Endothelial cell (in vitro differentiated cells): ENCODE measurements at regions not wholly inside any gene's neighbourhood (a gene's known extent, or its start where the extent isn't known, plus 50 kb on each side); places are given as distances from the start of the nearest gene placed in this dataset.

Source experiments
- DNase-seq: peaks from one replicate; pipeline ENCODE4 v3.0.0; 2021; ENCODE audit warnings: low spot score
- H3K27ac Mint-ChIP-seq: one replicate; pipeline ENCODE4 v1.8.0; 2021; ENCODE audit warnings: mixed read lengths, inconsistent platforms; ENCODE audit not compliant: unreplicated experiment
- H3K27me3 Mint-ChIP-seq: one replicate; pipeline ENCODE4 v1.8.0; 2021; ENCODE audit warnings: mild to moderate bottlenecking, moderate library complexity, mixed read lengths, inconsistent platforms; ENCODE audit not compliant: unreplicated experiment
- H3K36me3 Mint-ChIP-seq: one replicate; pipeline ENCODE4 v1.8.0; 2021; ENCODE audit warnings: mild to moderate bottlenecking, low read depth, mixed read lengths, inconsistent platforms; ENCODE audit not compliant: unreplicated experiment
- H3K4me1 Mint-ChIP-seq: one replicate; pipeline ENCODE4 v1.8.0; 2021; ENCODE audit warnings: mild to moderate bottlenecking, mixed read lengths, inconsistent platforms; ENCODE audit not compliant: unreplicated experiment
- H3K4me3 Mint-ChIP-seq: one replicate; pipeline ENCODE4 v1.8.0; 2021; ENCODE audit warnings: mild to moderate bottlenecking, mixed read lengths, inconsistent platforms; ENCODE audit not compliant: unreplicated experiment
- H3K9me3 Mint-ChIP-seq: one replicate; pipeline ENCODE4 v1.8.0; 2021; ENCODE audit warnings: mixed read lengths, inconsistent platforms; ENCODE audit not compliant: unreplicated experiment
- CTCF ChIP-seq: fragments of 200-600 bp; sonication (generic); IDR thresholded peaks from one replicate; pipeline ENCODE4 v1.5.0; 2021; ENCODE audit warnings: antibody characterized with exemption; ENCODE audit not compliant: unreplicated experiment

DNA sequence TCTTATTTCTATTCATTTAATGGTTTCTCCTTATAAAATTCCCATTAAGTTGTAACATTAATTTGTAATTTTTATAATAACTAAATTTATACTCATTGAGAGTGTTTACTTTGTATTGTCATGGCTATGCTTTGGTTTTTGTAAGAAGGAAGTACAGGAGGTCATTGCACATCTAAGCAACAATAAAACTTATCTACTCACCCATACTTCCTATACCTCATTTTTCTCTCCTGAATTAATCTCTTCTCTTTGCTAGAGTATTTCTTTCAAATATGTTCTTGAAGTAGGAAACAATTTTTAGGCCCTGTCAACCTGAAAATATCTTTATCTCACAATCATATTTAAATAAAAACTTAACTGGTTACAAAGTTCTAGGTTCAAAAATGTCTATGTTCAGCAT, 95.4 kb upstream of the WDR11 start:
- Mint-ChIP-seq H3K4me1 (peaks cover 10% of the 10 kb centered on the region), H3K9me3 (no peaks in the 10 kb centered on the region), H3K4me3 (no peak overlapping the region), H3K27me3 (no peaks in the 10 kb centered on the region), H3K36me3 (no peaks in the 10 kb centered on the region), H3K27ac (no peak overlapping the region)
- DNase-seq, result no peak
- TF ChIP-seq CTCF, result no peak

DNA sequence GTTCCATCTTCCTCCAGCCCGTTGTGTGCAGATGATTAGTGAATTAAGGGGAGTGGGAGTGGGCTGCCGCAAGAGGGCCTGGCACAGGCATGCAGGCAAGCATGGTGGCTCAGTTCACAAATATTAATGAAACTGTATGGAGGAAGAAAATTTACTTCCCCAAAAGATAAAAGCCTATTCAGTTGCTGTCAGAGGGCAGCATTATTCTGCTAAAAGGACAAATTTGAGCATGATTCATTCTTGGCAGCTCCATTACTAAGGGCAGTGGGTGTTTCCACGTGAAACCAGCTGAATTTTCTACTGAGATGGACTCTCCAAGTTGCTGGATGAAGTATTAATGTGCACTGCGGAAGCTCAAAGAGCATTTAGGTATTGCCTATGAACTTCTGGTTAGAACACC, 90.9 kb upstream of the WDR11 start:
- Mint-ChIP-seq H3K36me3 (no peaks in the 10 kb centered on the region), H3K4me1 (peaks cover 13% of the 10 kb centered on the region), H3K9me3 (no peaks in the 10 kb centered on the region), H3K4me3 (no peak overlapping the region), H3K27ac (no peak overlapping the region), H3K27me3 (no peaks in the 10 kb centered on the region)
- no peak for TF ChIP-seq CTCF
- DNase-seq, result no peak

DNA sequence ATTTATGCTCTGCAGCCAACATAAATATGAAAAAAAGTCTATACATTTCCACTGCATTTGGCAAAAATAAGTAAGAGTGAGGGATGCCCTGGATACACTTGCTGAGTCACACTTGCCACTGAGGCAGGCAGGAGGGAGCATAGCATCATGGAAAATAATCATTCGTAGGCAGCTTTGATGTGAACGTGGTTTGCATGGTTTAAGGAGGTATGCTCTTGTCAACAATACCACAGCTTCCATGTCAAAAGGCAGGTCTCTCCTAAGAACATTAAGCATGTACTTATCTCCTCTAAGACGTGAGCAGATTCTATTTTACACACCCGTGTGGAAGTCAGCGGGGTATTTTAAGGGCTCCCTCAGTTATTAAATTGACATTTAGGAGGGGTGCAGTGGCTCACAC, 89.2 kb upstream of the WDR11 start:
- no peak for TF ChIP-seq CTCF
- Mint-ChIP-seq H3K4me1 (peaks cover 13% of the 10 kb centered on the region), H3K4me3 (no peak overlapping the region), H3K36me3 (no peaks in the 10 kb centered on the region), H3K27ac (no peak overlapping the region), H3K9me3 (no peaks in the 10 kb centered on the region), H3K27me3 (no peaks in the 10 kb centered on the region)
- DNase-seq, result no peak

- no peaks in the 10 kb centered on the region for H3K9me3 Mint-ChIP-seq
- no peaks in the 10 kb centered on the region for H3K27me3 Mint-ChIP-seq
- no peak for TF ChIP-seq CTCF
- H3K4me3 Mint-ChIP-seq, result no peak overlapping the region
- no peak overlapping the region for H3K27ac Mint-ChIP-seq
- H3K4me1 Mint-ChIP-seq, result peaks cover 3% of the 10 kb centered on the region
- no peaks in the 10 kb centered on the region for H3K36me3 Mint-ChIP-seq
- DNase-seq, result no peak
Measured at GRCh38 chr10:120765226-120765803, 85.8 kb upstream of the WDR11 start.

GRCh38 chr10:120768227-120768626, 82.9 kb upstream of the WDR11 start:
- DNase-seq, result no peak
- H3K4me3 Mint-ChIP-seq, result no peak overlapping the region
- no peaks in the 10 kb centered on the region for H3K9me3 Mint-ChIP-seq
- H3K4me1 Mint-ChIP-seq, result peaks cover under 1% of the 10 kb centered on the region
- TF ChIP-seq CTCF, result no peak
- no peak overlapping the region for H3K27ac Mint-ChIP-seq
- H3K36me3 Mint-ChIP-seq, result no peaks in the 10 kb centered on the region
- peaks cover 4% of the 10 kb centered on the region for H3K27me3 Mint-ChIP-seq
